MM.1S (cell line): ENCODE measurements at regions not wholly inside any gene's neighbourhood (a gene's known extent, or its start where the extent isn't known, plus 50 kb on each side); places are given as distances from the start of the nearest gene placed in this dataset.

ENCODE experiments used
- DNase-seq: peaks from one replicate; pipeline ENCODE4 v3.0.0-alpha.2; 2015
- H2AFZ ChIP-seq: fragments of 300-600 bp; sonication (generic); 2 replicates; pipeline ENCODE4 v1.6.0; 2016; ENCODE audit warnings: antibody characterized with exemption, low read length
- H3F3A ChIP-seq: fragments of 300-600 bp; sonication (generic); 2 replicates; pipeline ENCODE4 v1.6.1; 2016; ENCODE audit warnings: mild to moderate bottlenecking, antibody characterized with exemption, low read length, moderate library complexity, mixed read lengths; ENCODE audit not compliant: insufficient read depth
- H3K27ac ChIP-seq: fragments of 300-600 bp; sonication (generic); 2 replicates; pipeline ENCODE4 v1.5.1; 2016; ENCODE audit warnings: mild to moderate bottlenecking, low read length
- H3K27me3 ChIP-seq: fragments of 300-600 bp; sonication (generic); replicated peaks from 2 replicates; pipeline ENCODE4 v1.6.0; 2016; ENCODE audit warnings: low read length; ENCODE audit not compliant: insufficient read depth
- H3K36me3 ChIP-seq: fragments of 300-600 bp; sonication (generic); replicated peaks from 2 replicates; pipeline ENCODE4 v1.6.1; 2016; ENCODE audit warnings: mild to moderate bottlenecking, low read length, mixed read lengths; ENCODE audit not compliant: insufficient read depth
- H3K4me1 ChIP-seq: fragments of 300-600 bp; sonication (generic); 2 replicates; pipeline ENCODE4 v1.6.1; 2016; ENCODE audit warnings: low read length, mixed read lengths
- H3K4me2 ChIP-seq: fragments of 300-600 bp; sonication (generic); 2 replicates; pipeline ENCODE4 v1.6.0; 2016; ENCODE audit warnings: low read depth, low read length
- H3K4me3 ChIP-seq: fragments of 300-600 bp; sonication (generic); 2 replicates; pipeline ENCODE4 v1.5.1; 2016; ENCODE audit warnings: low read length, mixed read lengths
- H3K79me2 ChIP-seq: fragments of 300-600 bp; sonication (generic); 2 replicates; pipeline ENCODE4 v1.6.1; 2016; ENCODE audit warnings: mixed run types, low read length, mixed read lengths
- H3K9ac ChIP-seq: fragments of 300-600 bp; sonication (generic); 2 replicates; pipeline ENCODE4 v1.6.1; 2016; ENCODE audit warnings: low read length, mixed read lengths
- H3K9me2 ChIP-seq: fragments of 300-600 bp; sonication (generic); replicated peaks from 2 replicates; pipeline ENCODE4 v1.6.1; 2016; ENCODE audit warnings: mild to moderate bottlenecking, low read length, mixed read lengths; ENCODE audit not compliant: insufficient read depth
- H3K9me3 ChIP-seq: fragments of 300-600 bp; sonication (generic); replicated peaks from 2 replicates; pipeline ENCODE4 v1.6.1; 2016; ENCODE audit warnings: mild to moderate bottlenecking, low read length, mixed read lengths; ENCODE audit not compliant: insufficient read depth
- H4K20me1 ChIP-seq: fragments of 300-600 bp; sonication (generic); 2 replicates; pipeline ENCODE4 v1.6.1; 2016; ENCODE audit warnings: mild to moderate bottlenecking, low read length, moderate library complexity, mixed read lengths; ENCODE audit not compliant: insufficient read depth
- EZH2 ChIP-seq: fragments of 300-600 bp; sonication (generic); optimal IDR thresholded peaks from 2 replicates; pipeline ENCODE3; 2017; ENCODE audit warnings: low read depth, mild to moderate bottlenecking, antibody characterized with exemption, low read length, mixed read lengths
- EZH2phosphoT487 ChIP-seq: fragments of 300-600 bp; sonication (generic); IDR thresholded peaks from 2 replicates; pipeline ENCODE4 v1.6.1; 2018; ENCODE audit warnings: antibody characterized with exemption, low read length
- TF ChIP-seq, protein P1 (sequence below): fragments of 300-600 bp; sonication (generic); IDR thresholded peaks from 2 replicates; pipeline ENCODE4 v1.5.1; 2016; ENCODE audit warnings: antibody characterized with exemption, low read length, mixed read lengths

DNA sequence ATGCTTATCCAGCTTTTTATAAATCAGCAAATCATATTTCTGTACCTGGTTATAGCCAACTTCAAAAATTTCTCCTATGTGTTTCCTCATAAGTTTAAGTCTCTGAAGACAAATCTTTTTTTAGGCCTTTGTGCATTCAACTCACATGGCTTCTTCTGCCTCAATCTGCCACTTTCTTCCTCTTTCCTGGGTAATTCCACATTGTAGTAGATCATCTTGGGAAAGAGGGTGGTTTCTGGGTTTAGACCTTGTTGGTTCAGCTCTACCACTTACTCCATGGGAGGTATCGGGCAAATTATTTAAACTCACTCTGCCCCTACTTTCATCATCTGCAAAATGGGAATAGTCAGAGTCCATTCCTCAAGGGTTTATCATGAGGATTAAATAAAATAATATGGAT lies 707.0 kb upstream of the ZEB2 start:
- no peak overlapping the region for H2AFZ ChIP-seq
- no peak for DNase-seq
- no peaks in the 10 kb centered on the region for H3K27me3 ChIP-seq
- H4K20me1 ChIP-seq, result no peaks in the 10 kb centered on the region
- H3K79me2 ChIP-seq, result no peaks in the 10 kb centered on the region
- H3K27ac ChIP-seq, result no peak overlapping the region
- TF ChIP-seq, protein P1, sequence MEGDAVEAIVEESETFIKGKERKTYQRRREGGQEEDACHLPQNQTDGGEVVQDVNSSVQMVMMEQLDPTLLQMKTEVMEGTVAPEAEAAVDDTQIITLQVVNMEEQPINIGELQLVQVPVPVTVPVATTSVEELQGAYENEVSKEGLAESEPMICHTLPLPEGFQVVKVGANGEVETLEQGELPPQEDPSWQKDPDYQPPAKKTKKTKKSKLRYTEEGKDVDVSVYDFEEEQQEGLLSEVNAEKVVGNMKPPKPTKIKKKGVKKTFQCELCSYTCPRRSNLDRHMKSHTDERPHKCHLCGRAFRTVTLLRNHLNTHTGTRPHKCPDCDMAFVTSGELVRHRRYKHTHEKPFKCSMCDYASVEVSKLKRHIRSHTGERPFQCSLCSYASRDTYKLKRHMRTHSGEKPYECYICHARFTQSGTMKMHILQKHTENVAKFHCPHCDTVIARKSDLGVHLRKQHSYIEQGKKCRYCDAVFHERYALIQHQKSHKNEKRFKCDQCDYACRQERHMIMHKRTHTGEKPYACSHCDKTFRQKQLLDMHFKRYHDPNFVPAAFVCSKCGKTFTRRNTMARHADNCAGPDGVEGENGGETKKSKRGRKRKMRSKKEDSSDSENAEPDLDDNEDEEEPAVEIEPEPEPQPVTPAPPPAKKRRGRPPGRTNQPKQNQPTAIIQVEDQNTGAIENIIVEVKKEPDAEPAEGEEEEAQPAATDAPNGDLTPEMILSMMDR, result no peak
- TF ChIP-seq EZH2phosphoT487 (no peak), EZH2 (no peak)
- no peak overlapping the region for H3K9ac ChIP-seq
- H3K4me3 ChIP-seq, result no peak overlapping the region
- H3K9me3 ChIP-seq, result no peaks in the 10 kb centered on the region
- no peaks in the 10 kb centered on the region for H3K36me3 ChIP-seq
- no peaks in the 10 kb centered on the region for H3K9me2 ChIP-seq
- H3K4me2 ChIP-seq, result no peak overlapping the region
- H3F3A ChIP-seq, result no peaks in the 10 kb centered on the region
- no peaks in the 10 kb centered on the region for H3K4me1 ChIP-seq

DNA sequence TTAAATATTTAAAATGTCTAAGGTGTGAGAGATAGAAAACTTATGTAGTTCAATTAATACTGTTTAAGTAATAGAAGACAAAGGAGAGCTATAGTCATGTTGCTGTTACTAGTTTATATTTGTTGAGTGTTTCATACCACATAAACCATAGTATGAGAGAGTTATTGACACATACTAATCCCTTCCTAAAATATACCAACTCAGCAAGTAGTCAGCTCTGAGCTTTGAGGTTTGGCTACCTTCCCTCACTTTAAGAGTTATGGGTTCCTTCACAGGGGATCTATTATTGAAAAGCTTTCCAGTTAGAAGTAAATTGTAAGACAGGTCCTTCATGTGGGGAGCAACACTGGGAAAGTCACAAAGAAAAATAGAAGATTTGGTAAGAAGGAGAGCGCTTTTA lies 701.6 kb upstream of the ZEB2 start:
- no peaks in the 10 kb centered on the region for H3K9me3 ChIP-seq
- no peak for DNase-seq
- H3K4me2 ChIP-seq, result no peak overlapping the region
- no peak overlapping the region for H3K27ac ChIP-seq
- H3K4me3 ChIP-seq, result no peak overlapping the region
- H2AFZ ChIP-seq, result no peak overlapping the region
- H3K9ac ChIP-seq, result no peak overlapping the region
- H3K9me2 ChIP-seq, result no peaks in the 10 kb centered on the region
- H4K20me1 ChIP-seq, result no peaks in the 10 kb centered on the region
- no peaks in the 10 kb centered on the region for H3F3A ChIP-seq
- H3K4me1 ChIP-seq, result no peaks in the 10 kb centered on the region
- H3K79me2 ChIP-seq, result no peaks in the 10 kb centered on the region
- TF ChIP-seq EZH2phosphoT487 (no peak), EZH2 (no peak)
- TF ChIP-seq, protein P1, result no peak
- no peaks in the 10 kb centered on the region for H3K36me3 ChIP-seq
- no peaks in the 10 kb centered on the region for H3K27me3 ChIP-seq

- TF ChIP-seq, protein P1, result no peak
- no peak for TF ChIP-seq EZH2phosphoT487
- Histone ChIP-seq H2AFZ (no peak overlapping the region), H3K9ac (no peak overlapping the region), H4K20me1 (no peaks in the 10 kb centered on the region), H3K9me3 (no peaks in the 10 kb centered on the region), H3K27me3 (no peaks in the 10 kb centered on the region), H3K27ac (no peak overlapping the region), H3K4me3 (no peak overlapping the region), H3K79me2 (no peaks in the 10 kb centered on the region), H3K4me1 (no peaks in the 10 kb centered on the region), H3K36me3 (no peaks in the 10 kb centered on the region), H3F3A (no peaks in the 10 kb centered on the region), H3K9me2 (no peaks in the 10 kb centered on the region), H3K4me2 (no peak overlapping the region)
- no peak for DNase-seq
Observed at GRCh38 chr2:145221032-145221431, 701.1 kb upstream of the ZEB2 start.

DNA sequence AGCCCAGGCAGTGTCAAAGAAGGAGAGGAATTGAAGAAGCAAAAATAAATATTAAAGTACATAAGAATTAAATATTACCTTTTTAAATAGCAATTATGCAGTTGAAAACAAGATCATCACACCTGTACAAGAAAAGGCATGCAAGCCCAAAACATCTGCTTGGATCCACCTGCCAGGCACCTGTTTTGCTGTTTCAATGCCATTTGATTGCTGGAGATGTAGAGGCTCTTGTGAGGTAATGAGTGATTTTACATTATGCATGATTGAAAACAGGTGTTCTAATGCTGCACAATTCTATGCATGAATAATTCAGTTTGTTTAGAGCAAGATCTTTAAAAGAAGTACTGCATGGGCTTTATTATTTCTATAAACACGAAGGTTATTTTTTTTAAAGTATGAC lies 700.6 kb upstream of the ZEB2 start:
- no peaks in the 10 kb centered on the region for H3F3A ChIP-seq
- no peak overlapping the region for H3K4me2 ChIP-seq
- H4K20me1 ChIP-seq, result no peaks in the 10 kb centered on the region
- no peaks in the 10 kb centered on the region for H3K9me2 ChIP-seq
- H3K9me3 ChIP-seq, result no peaks in the 10 kb centered on the region
- DNase-seq, result no peak
- no peaks in the 10 kb centered on the region for H3K36me3 ChIP-seq
- no peak overlapping the region for H3K9ac ChIP-seq
- no peak overlapping the region for H3K4me3 ChIP-seq
- H2AFZ ChIP-seq, result no peak overlapping the region
- H3K27me3 ChIP-seq, result no peaks in the 10 kb centered on the region
- no peaks in the 10 kb centered on the region for H3K79me2 ChIP-seq
- H3K4me1 ChIP-seq, result no peaks in the 10 kb centered on the region
- TF ChIP-seq, protein P1, result no peak
- TF ChIP-seq EZH2, result no peak
- no peak overlapping the region for H3K27ac ChIP-seq
